HG03280 (cell line): ENCODE measurements at regions not wholly inside any gene's neighbourhood (a gene's known extent, or its start where the extent isn't known, plus 50 kb on each side); places are given as distances from the start of the nearest gene placed in this dataset.
"Not testable (repeated sequence)": the region's sequence is repeated elsewhere in the genome, so short reads cannot be mapped to it uniquely, and the experiment has no call there.

ENCODE experiments used
- ATAC-seq: cut with Tn5 transposase; IDR thresholded peaks from one replicate; pipeline ENCODE4 v1.9.1; 2021; ENCODE audit warnings: mild to moderate bottlenecking, moderate library complexity; ENCODE audit not compliant: unreplicated experiment

GRCh38 chrX:40380655-40381488, 199.9 kb upstream of the ATP6AP2 start:
- ATAC-seq: no peak

GRCh38 chrX:40377684-40378083, 203.1 kb upstream of the ATP6AP2 start:
- no peak for ATAC-seq

- no peak for ATAC-seq
Observed at GRCh38 chrX:40374486-40374885, 206.3 kb upstream of the ATP6AP2 start.

GRCh38 chrX:40373641-40374040, 207.1 kb upstream of the ATP6AP2 start:
- ATAC-seq: no peak

GRCh38 chrX:40373025-40373424, 207.7 kb upstream of the ATP6AP2 start:
- ATAC-seq: no peak

- ATAC-seq: no peak
Observed at GRCh38 chrX:40371376-40371775, 209.4 kb upstream of the ATP6AP2 start.

- ATAC-seq: no peak
Observed at GRCh38 chrX:40368611-40369061, 212.1 kb upstream of the ATP6AP2 start.

GRCh38 chrX:40366661-40367060, 214.1 kb upstream of the ATP6AP2 start:
- ATAC-seq: no peak

GRCh38 chrX:40362291-40362690, 218.5 kb upstream of the ATP6AP2 start:
- not testable (repeated sequence) for ATAC-seq

- ATAC-seq: no peak
Observed at GRCh38 chrX:40360557-40360956, 220.2 kb upstream of the ATP6AP2 start.

- no peak for ATAC-seq
Observed at GRCh38 chrX:40359593-40359992, 221.2 kb upstream of the ATP6AP2 start.

GRCh38 chrX:40358994-40359393, 221.8 kb upstream of the ATP6AP2 start:
- ATAC-seq: no peak

- ATAC-seq: no peak
Observed at GRCh38 chrX:40349251-40349650, 231.5 kb upstream of the ATP6AP2 start.

GRCh38 chrX:40346379-40346778, 234.4 kb upstream of the ATP6AP2 start:
- ATAC-seq: no peak

GRCh38 chrX:40343319-40343718, 237.5 kb upstream of the ATP6AP2 start:
- ATAC-seq: no peak

- ATAC-seq: no peak
Observed at GRCh38 chrX:40340116-40340515, 240.7 kb upstream of the ATP6AP2 start.

GRCh38 chrX:40333344-40333743, 235.6 kb upstream of the BCOR start:
- ATAC-seq: no peak

- ATAC-seq: no peak
Observed at GRCh38 chrX:40331762-40332161, 234.0 kb upstream of the BCOR start.

- no peak for ATAC-seq
Observed at GRCh38 chrX:40331353-40331752, 233.6 kb upstream of the BCOR start.

- ATAC-seq: no peak
Observed at GRCh38 chrX:40329616-40330015, 231.9 kb upstream of the BCOR start.

GRCh38 chrX:40327085-40327484, 229.3 kb upstream of the BCOR start:
- ATAC-seq: no peak

- no peak for ATAC-seq
Observed at GRCh38 chrX:40326186-40326965, 228.6 kb upstream of the BCOR start.
